ENCODE measurements at regions not wholly inside any gene's neighbourhood (a gene's known extent, or its start where the extent isn't known, plus 50 kb on each side); places are given as distances from the start of the nearest gene placed in this dataset.

DNA sequence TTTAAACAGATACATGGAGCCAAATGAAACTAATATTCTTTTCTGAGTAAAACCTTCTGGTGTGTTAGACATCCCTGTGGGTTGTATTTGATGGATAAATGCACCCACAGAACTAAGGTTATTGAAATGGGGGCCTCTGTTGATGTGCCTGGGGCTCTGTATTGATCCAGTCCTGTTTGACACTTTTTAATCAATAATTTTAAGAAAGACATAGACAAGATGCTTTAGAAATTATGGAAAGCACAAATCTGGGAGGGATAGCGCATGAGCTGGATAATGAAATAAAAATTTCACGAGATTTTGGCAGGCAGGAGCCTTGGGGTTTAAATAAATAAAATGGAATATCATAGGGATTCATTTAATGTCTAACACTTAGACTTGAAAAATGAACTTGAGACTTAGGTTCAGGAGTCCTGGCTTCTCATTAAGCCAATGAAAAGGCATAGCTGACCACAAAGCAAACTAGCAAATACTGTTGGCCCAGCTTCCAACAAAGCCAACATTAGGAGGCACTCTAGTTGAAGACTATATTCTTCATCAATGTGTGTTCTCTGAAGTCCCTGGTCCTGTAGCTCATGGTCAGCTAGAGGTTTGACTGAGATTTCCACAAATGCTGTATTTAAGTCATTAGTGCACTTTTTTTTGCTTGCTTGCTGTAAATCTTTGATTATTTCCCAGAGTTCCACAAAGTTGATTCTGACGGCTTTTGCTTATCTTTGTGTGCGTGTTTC, 64.2 kb upstream of the SH3RF3 start:
- Histone ChIP-seq H2AK5ac (ENCODE audit: low read depth, low read length) (no peak overlapping the region), H3K56ac (ENCODE audit: extremely low read depth, insufficient read depth, low read length) (no peak overlapping the region), H4K8ac (ENCODE audit: low read depth in 2 of 2, low read length in 2 of 2) (no peak overlapping the region), H3K4ac (ENCODE audit: low read depth, low read length) (no peak overlapping the region), H3K27me3 (ENCODE audit: control insufficient read depth, insufficient read depth, low read length) (peaks cover 48% of the 10 kb centered on the region), H3K36me3 (ENCODE audit: control insufficient read depth, insufficient read depth, low read length) (no peaks in the 10 kb centered on the region), H4K5ac (ENCODE audit: low read depth, low read length) (no peak overlapping the region), H3K4me2 (ENCODE audit: low read depth, low read length) (no peak overlapping the region), H4K20me1 (ENCODE audit: insufficient read depth, low read length) (no peaks in the 10 kb centered on the region), H3K9me1 (ENCODE audit: insufficient read depth, low read length) (no peaks in the 10 kb centered on the region), H4K91ac (ENCODE audit: insufficient read depth, low read depth, low read length) (no peak overlapping the region), H3K9me3 (ENCODE audit: control insufficient read depth, insufficient read depth, low read length) (no peaks in the 10 kb centered on the region), H2AFZ (replicated peaks; ENCODE audit: low read length, poor library complexity) (no peak overlapping the region), H2BK120ac (ENCODE audit: low read depth, low read length) (no peak overlapping the region), H3K18ac (ENCODE audit: low read depth, low read length) (no peak overlapping the region), H3K79me1 (ENCODE audit: low read depth in 1 of 2, low read length in 2 of 2) (no peaks in the 10 kb centered on the region), H3K4me1 (ENCODE audit: control insufficient read depth, insufficient read depth, low read length) (no peaks in the 10 kb centered on the region), H3K14ac (replicated peaks; ENCODE audit: low read depth, low read length) (no peak overlapping the region), H2BK15ac (ENCODE audit: low read depth, low read length) (no peak overlapping the region), H3K23ac (ENCODE audit: low read depth, low read length) (no peak overlapping the region), H3K27ac (ENCODE audit: insufficient read depth, low read length) (no peak overlapping the region), H3K4me3 (ENCODE audit: insufficient read depth, low read depth, low read length) (no peak overlapping the region), H2BK20ac (ENCODE audit: low read depth, low read length) (no peak overlapping the region), H3K9ac (ENCODE audit: low read depth, low read length) (no peak overlapping the region), H2AK9ac (replicated peaks; ENCODE audit: low read depth, low read length, poor library complexity) (no peak overlapping the region), H2BK5ac (ENCODE audit: low read depth, low read length, poor library complexity, severe bottlenecking) (no peak overlapping the region)
- dilution Hi-C loops (cut with HindIII; ENCODE audit: low sequenced_read_pairs, unreplicated experiment), result no loop called here
- ChIA-PET CTCF (interaction anchor here (0.7 kb wide), 1 partner anchor 20 kb away, joined by 4 read pairs; no protein-coding TSS in a partner anchor), POLR2A (ENCODE audit: unreplicated experiment) (no interaction called here)
- DNase-seq (no peak), ATAC-seq (ENCODE audit: low read depth) (no peak)
- intact Hi-C loops (cut with micrococcal nuclease), result no loop called here
- no TSS peak for BruUV-seq (replicated peaks)
- WGBS, 2 experiments (ENCODE audit: extremely low coverage in 2 of 2, insufficient read length in 1 of 2), result 20% methylated on average over 1 of the region's 4 CpGs; no CpG with 5 or more reads in 1 of the 2 experiments
- in situ Hi-C loops (cut with MboI; ENCODE audit: low sequenced_read_pairs), result no loop called here
- TF ChIP-seq BHLHE40 (IDR thresholded peaks at IDR 0.05; ENCODE audit: low read depth, low read length) (no peak), RCOR1 (IDR thresholded peaks at IDR 0.05; ENCODE audit: insufficient replicate concordance, low read length) (no peak), FOS (IDR thresholded peaks at IDR 0.05; ENCODE audit: low read depth, low read length) (no peak), RFX5 (IDR thresholded peaks at IDR 0.05; ENCODE audit: low read depth, low read length) (no peak), USF2 (IDR thresholded peaks at IDR 0.05; ENCODE audit: low read depth, low read length) (no peak), NFE2L2 (IDR thresholded peaks at IDR 0.05; ENCODE audit: low read depth, low read length) (no peak), CEBPB (IDR thresholded peaks at IDR 0.05; ENCODE audit: low read depth, low read length) (no peak), MAZ (IDR thresholded peaks at IDR 0.05; ENCODE audit: borderline replicate concordance, low read depth, low read length) (no peak), MXI1 (IDR thresholded peaks at IDR 0.05; ENCODE audit: borderline replicate concordance, low read depth, low read length) (no peak), SMC3 (IDR thresholded peaks at IDR 0.05; ENCODE audit: low read depth, low read length) (no peak), POLR2A (IDR thresholded peaks at IDR 0.05; ENCODE audit: low read depth, low read length) (no peak), RAD21 (IDR thresholded peaks at IDR 0.05; ENCODE audit: low read length) (no peak), CHD1 (IDR thresholded peaks at IDR 0.05; ENCODE audit: low read depth, low read length) (no peak), CTCF (conservative IDR thresholded peaks at IDR 0.05; ENCODE audit: low read depth, low read length) (no peak)
- TF ChIP-seq, protein P1, sequence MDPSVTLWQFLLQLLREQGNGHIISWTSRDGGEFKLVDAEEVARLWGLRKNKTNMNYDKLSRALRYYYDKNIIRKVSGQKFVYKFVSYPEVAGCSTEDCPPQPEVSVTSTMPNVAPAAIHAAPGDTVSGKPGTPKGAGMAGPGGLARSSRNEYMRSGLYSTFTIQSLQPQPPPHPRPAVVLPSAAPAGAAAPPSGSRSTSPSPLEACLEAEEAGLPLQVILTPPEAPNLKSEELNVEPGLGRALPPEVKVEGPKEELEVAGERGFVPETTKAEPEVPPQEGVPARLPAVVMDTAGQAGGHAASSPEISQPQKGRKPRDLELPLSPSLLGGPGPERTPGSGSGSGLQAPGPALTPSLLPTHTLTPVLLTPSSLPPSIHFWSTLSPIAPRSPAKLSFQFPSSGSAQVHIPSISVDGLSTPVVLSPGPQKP (IDR thresholded peaks at IDR 0.05; ENCODE audit: borderline replicate concordance, low read depth, low read length), result no peak

Measured in IMR-90 (cell line).